Cerebellar cortex (tissue), 1 donor: ENCODE measurements at regions not wholly inside any gene's neighbourhood (a gene's known extent, or its start where the extent isn't known, plus 50 kb on each side); places are given as distances from the start of the nearest gene placed in this dataset.
"Not testable (repeated sequence)": the region's sequence is repeated elsewhere in the genome, so short reads cannot be mapped to it uniquely, and the experiment has no call there.

Source experiments
- DNase-seq: peaks from one replicate; pipeline ENCODE4 v3.0.0-alpha.2; 2015; ENCODE audit warnings: low spot score

GRCh38 chr7:94109556-94109955, 105.4 kb upstream of the BET1 start:
- DNase-seq: no peak

- no peak for DNase-seq
Measured at GRCh38 chr7:94111009-94111408, 106.9 kb upstream of the BET1 start.

GRCh38 chr7:94115316-94115715, 111.2 kb upstream of the BET1 start:
- no peak for DNase-seq

- no peak for DNase-seq
Measured at GRCh38 chr7:94123136-94123535, 119.0 kb upstream of the BET1 start.

- no peak for DNase-seq
Measured at GRCh38 chr7:94127026-94127425, 122.9 kb upstream of the BET1 start.

GRCh38 chr7:94128072-94128471, 123.9 kb upstream of the BET1 start:
- DNase-seq: no peak

GRCh38 chr7:94129443-94130140, 125.4 kb upstream of the BET1 start:
- no peak for DNase-seq

GRCh38 chr7:94130716-94131115, 126.6 kb upstream of the BET1 start:
- no peak for DNase-seq

GRCh38 chr7:94133460-94133859, 129.3 kb upstream of the BET1 start:
- DNase-seq: no peak

- DNase-seq: no peak
Measured at GRCh38 chr7:94135180-94135579, 131.0 kb upstream of the BET1 start.

- DNase-seq: no peak
Measured at GRCh38 chr7:94142281-94142680, 138.1 kb upstream of the BET1 start.

- DNase-seq: no peak
Measured at GRCh38 chr7:94145602-94146001, 141.4 kb upstream of the BET1 start.

- no peak for DNase-seq
Measured at GRCh38 chr7:94146408-94146807, 142.3 kb upstream of the BET1 start.

- no peak for DNase-seq
Measured at GRCh38 chr7:94149789-94150545, 145.8 kb upstream of the BET1 start.

- DNase-seq: no peak
Measured at GRCh38 chr7:94154182-94154581, 150.0 kb upstream of the BET1 start.

- DNase-seq: no peak
Measured at GRCh38 chr7:94154858-94155257, 150.7 kb upstream of the BET1 start.

GRCh38 chr7:94157659-94158306, 153.6 kb upstream of the BET1 start:
- not testable (repeated sequence) for DNase-seq

GRCh38 chr7:94160719-94161435, 156.7 kb upstream of the BET1 start:
- no peak for DNase-seq

- DNase-seq: no peak
Measured at GRCh38 chr7:94161476-94161875, 157.3 kb upstream of the BET1 start.

- DNase-seq: no peak
Measured at GRCh38 chr7:94169682-94170081, 165.5 kb upstream of the BET1 start.

- DNase-seq: no peak
Measured at GRCh38 chr7:94170836-94171235, 166.7 kb upstream of the BET1 start.

- no peak for DNase-seq
Measured at GRCh38 chr7:94173436-94173835, 169.3 kb upstream of the BET1 start.

GRCh38 chr7:94174375-94174774, 170.2 kb upstream of the BET1 start:
- DNase-seq: no peak
